Astrocyte (in vitro differentiated cells and primary cell): ENCODE measurements at regions not wholly inside any gene's neighbourhood (a gene's known extent, or its start where the extent isn't known, plus 50 kb on each side); places are given as distances from the start of the nearest gene placed in this dataset.
A peak's percentile ranks its signal among the peaks of the same experiment; 100 is the strongest.
"Not testable (repeated sequence)": the region's sequence is repeated elsewhere in the genome, so short reads cannot be mapped to it uniquely, and the experiment has no call there.

Experiments used
- DNase-seq: peaks from one replicate; pipeline ENCODE4 v3.0.0-alpha.2; 2010; ENCODE audit warnings: low read depth
- FAIRE-seq: peaks from 2 replicates; lab custom pipeline; 2011; peaks lifted over from hg19 to GRCh38; lab: Jason Lieb, UNC
- H2AFZ ChIP-seq: 2 replicates; pipeline ENCODE4 v1.6.0; 2012; ENCODE audit warnings: low read depth, low read length, inconsistent platforms
- H3K27ac ChIP-seq: 2 replicates; pipeline ENCODE4 v1.5.1; 2011; ENCODE audit warnings: low read depth, low read length, inconsistent platforms
- H3K27me3 ChIP-seq: 2 replicates; pipeline ENCODE4 v1.6.0; 2011; ENCODE audit warnings: low read length, inconsistent platforms; ENCODE audit not compliant: insufficient read depth
- H3K36me3 ChIP-seq: 2 replicates; pipeline ENCODE4 v1.5.1; 2011; ENCODE audit warnings: low read length, inconsistent platforms; ENCODE audit not compliant: insufficient read depth
- H3K4me1 ChIP-seq: 2 replicates; pipeline ENCODE4 v1.5.1; 2011; ENCODE audit warnings: low read length, inconsistent platforms; ENCODE audit not compliant: insufficient read depth
- H3K4me2 ChIP-seq: 2 replicates; pipeline ENCODE4 v1.6.0; 2012; ENCODE audit warnings: low read length, inconsistent platforms
- H3K4me3 ChIP-seq: 2 replicates; pipeline ENCODE4 v1.5.1; 2011; ENCODE audit warnings: low read depth, mild to moderate bottlenecking, low read length, inconsistent platforms; ENCODE audit not compliant: insufficient read depth
- H3K79me2 ChIP-seq: 2 replicates; pipeline ENCODE4 v1.6.0; 2012; ENCODE audit warnings: mild to moderate bottlenecking, low read length, inconsistent platforms; ENCODE audit not compliant: insufficient read depth
- H3K9ac ChIP-seq: 2 replicates; pipeline ENCODE4 v1.6.0; 2012; ENCODE audit warnings: mild to moderate bottlenecking, low read length, inconsistent platforms
- H3K9me3 ChIP-seq: 2 replicates; pipeline ENCODE4 v1.5.1; 2012; ENCODE audit warnings: low read depth, mild to moderate bottlenecking, low read length, inconsistent platforms; ENCODE audit not compliant: insufficient read depth
- H4K20me1 ChIP-seq: 2 replicates; pipeline ENCODE4 v1.6.0; 2012; ENCODE audit warnings: low read length, inconsistent platforms; ENCODE audit not compliant: insufficient read depth
- H3K27ac Mint-ChIP-seq: one replicate; pipeline ENCODE4 v1.8.0; 2021; ENCODE audit warnings: mild to moderate bottlenecking, mixed read lengths; ENCODE audit not compliant: unreplicated experiment
- H3K27me3 Mint-ChIP-seq: one replicate; pipeline ENCODE4 v1.8.0; 2021; ENCODE audit warnings: low read depth, mixed read lengths; ENCODE audit not compliant: unreplicated experiment
- H3K36me3 Mint-ChIP-seq: one replicate; pipeline ENCODE4 v1.8.0; 2021; ENCODE audit warnings: low read depth, mixed read lengths; ENCODE audit not compliant: unreplicated experiment
- H3K4me1 Mint-ChIP-seq: one replicate; pipeline ENCODE4 v1.8.0; 2021; ENCODE audit warnings: low read depth, mixed read lengths; ENCODE audit not compliant: unreplicated experiment
- H3K4me3 Mint-ChIP-seq: one replicate; pipeline ENCODE4 v1.8.0; 2021; ENCODE audit warnings: mild to moderate bottlenecking, moderate library complexity, mixed read lengths; ENCODE audit not compliant: unreplicated experiment
- H3K9me3 Mint-ChIP-seq: one replicate; pipeline ENCODE4 v1.8.0; 2021; ENCODE audit warnings: mild to moderate bottlenecking, mixed read lengths; ENCODE audit not compliant: unreplicated experiment
- CTCF ChIP-seq: IDR thresholded peaks from 2 replicates; pipeline ENCODE4 v1.5.1; 2011; ENCODE audit warnings: low read depth, mild to moderate bottlenecking, inconsistent platforms, low read length, moderate library complexity; ENCODE audit not compliant: insufficient read depth
- EZH2 ChIP-seq: IDR thresholded peaks from 2 replicates; pipeline ENCODE4 v1.6.1; 2012; ENCODE audit warnings: mild to moderate bottlenecking, low read length, inconsistent platforms; ENCODE audit not compliant: insufficient read depth

GRCh38 chr5:16987776-16988175 is 51.7 kb upstream of the MYO10 start:
- Histone ChIP-seq H3K4me3 (no peak overlapping the region), H3K4me2 (no peak overlapping the region), H3K4me1 (peaks cover 17% of the 10 kb centered on the region), H3K9ac (no peak overlapping the region), H3K27ac (no peak overlapping the region), H4K20me1 (no peaks in the 10 kb centered on the region), H2AFZ (no peak overlapping the region), H3K27me3 (no peaks in the 10 kb centered on the region), H3K36me3 (no peaks in the 10 kb centered on the region), H3K79me2 (no peaks in the 10 kb centered on the region), H3K9me3 (no peaks in the 10 kb centered on the region)
- FAIRE-seq, result no peak
- TF ChIP-seq EZH2 (no peak), CTCF (no peak)
- Mint-ChIP-seq H3K36me3 (no peaks in the 10 kb centered on the region), H3K27ac (no peak overlapping the region), H3K4me3 (no peak overlapping the region), H3K9me3 (peaks cover 10% of the 10 kb centered on the region), H3K27me3 (peaks cover 7% of the 10 kb centered on the region), H3K4me1 (peaks cover 22% of the 10 kb centered on the region)
- no peak for DNase-seq

- not testable (repeated sequence) for H2AFZ ChIP-seq, FAIRE-seq, H3K36me3 ChIP-seq, DNase-seq, H3K4me3 ChIP-seq, H4K20me1 ChIP-seq, H3K27ac ChIP-seq, H3K36me3 Mint-ChIP-seq, H3K9me3 Mint-ChIP-seq, H3K4me2 ChIP-seq, H3K27me3 ChIP-seq, H3K4me3 Mint-ChIP-seq, H3K9me3 ChIP-seq, H3K79me2 ChIP-seq, H3K9ac ChIP-seq, H3K27me3 Mint-ChIP-seq
- H3K4me1 Mint-ChIP-seq, result peaks cover 35% of the 10 kb centered on the region
- peak overlapping the region; percentile 26 for H3K27ac Mint-ChIP-seq
- H3K4me1 ChIP-seq, result peaks cover 27% of the 10 kb centered on the region
Measured at GRCh38 chr5:16990817-16991520, 54.9 kb upstream of the MYO10 start.

GRCh38 chr5:16992006-16992405 is 55.9 kb upstream of the MYO10 start:
- Histone ChIP-seq H3K36me3 (no peaks in the 10 kb centered on the region), H3K27me3 (no peaks in the 10 kb centered on the region), H3K4me1 (peaks cover 27% of the 10 kb centered on the region), H2AFZ (no peak overlapping the region), H3K4me3 (no peak overlapping the region), H3K79me2 (no peaks in the 10 kb centered on the region), H3K4me2 (peak overlapping the region; percentile 65), H3K9me3 (no peaks in the 10 kb centered on the region), H3K9ac (peak overlapping the region; percentile 42), H3K27ac (peak overlapping the region; percentile 79), H4K20me1 (no peaks in the 10 kb centered on the region)
- TF ChIP-seq EZH2 (no peak), CTCF (no peak)
- H3K4me3 Mint-ChIP-seq, result no peak overlapping the region
- H3K27ac Mint-ChIP-seq, result peak overlapping the region; percentile 11
- H3K4me1 Mint-ChIP-seq, result peaks cover 35% of the 10 kb centered on the region
- no peaks in the 10 kb centered on the region for H3K9me3 Mint-ChIP-seq
- peak; percentile 45 for FAIRE-seq
- H3K36me3 Mint-ChIP-seq, result no peaks in the 10 kb centered on the region
- peak; percentile 91 for DNase-seq
- no peaks in the 10 kb centered on the region for H3K27me3 Mint-ChIP-seq
